ENCODE measurements at regions not wholly inside any gene's neighbourhood (a gene's known extent, or its start where the extent isn't known, plus 50 kb on each side); places are given as distances from the start of the nearest gene placed in this dataset.

- DNase-seq, result peak in 1 of 5 experiments; percentile 31
Measured at GRCh38 chr1:232413674-232414073, 216.3 kb downstream of the SIPA1L2 start.

- no peak for DNase-seq
Measured at GRCh38 chr1:232409584-232409983, 220.3 kb downstream of the SIPA1L2 start.

GRCh38 chr1:232407120-232407519 is 222.8 kb downstream of the SIPA1L2 start:
- no peak for DNase-seq

DNA sequence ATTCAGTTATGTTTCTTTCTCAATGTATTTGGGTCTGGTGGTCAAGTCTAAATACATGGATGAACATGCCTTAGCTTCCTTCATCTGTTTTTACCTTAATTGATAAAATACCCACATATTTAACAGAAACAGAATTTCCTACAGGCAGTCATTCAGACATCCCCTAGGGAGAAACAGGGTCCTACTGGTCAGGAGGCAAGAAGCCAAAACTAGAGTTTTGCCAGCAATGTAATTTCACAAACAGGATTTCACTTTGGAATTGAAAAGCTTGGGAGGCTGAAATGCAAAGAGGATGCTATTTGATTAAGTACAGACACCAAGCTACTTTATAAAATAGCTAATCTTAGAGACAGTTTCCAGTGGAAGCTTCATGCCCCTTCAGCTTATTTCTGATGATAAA is 224.2 kb downstream of the SIPA1L2 start:
- no peak for DNase-seq

DNA sequence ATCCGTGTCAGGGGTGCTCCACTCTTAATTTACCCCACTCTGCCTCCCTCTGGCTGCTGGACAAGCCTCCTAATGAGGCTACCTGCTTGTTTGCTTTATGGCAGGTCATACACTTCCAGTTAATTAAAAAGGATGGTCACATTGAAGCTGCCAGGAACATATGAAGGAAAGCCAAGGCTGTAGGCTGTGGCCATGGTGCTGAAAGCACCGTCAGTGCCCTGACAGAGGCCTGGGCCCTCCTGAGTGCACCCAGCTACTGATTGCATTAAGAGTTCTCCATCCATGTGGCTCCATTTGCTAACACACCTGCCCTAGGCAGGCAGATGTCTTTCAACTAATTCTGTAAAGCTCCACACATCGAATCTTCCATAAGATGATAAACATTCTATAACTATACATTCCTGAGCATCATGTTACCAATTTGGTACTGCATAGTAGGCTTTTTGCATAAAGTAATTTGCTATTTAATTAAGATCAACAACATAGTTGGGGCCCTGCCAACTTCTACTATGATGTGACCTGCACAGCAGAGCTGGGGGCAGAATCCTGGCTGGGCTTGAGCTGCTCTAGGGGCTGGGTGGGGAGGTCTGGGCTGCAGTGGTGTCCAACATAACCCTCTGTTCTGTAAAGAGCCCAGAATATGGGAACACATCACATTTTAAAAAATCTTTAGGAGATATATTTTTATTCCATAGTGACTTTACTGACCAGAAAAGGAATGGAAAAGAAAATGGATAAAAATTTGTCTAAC is 224.8 kb downstream of the SIPA1L2 start:
- DNase-seq, result no peak

DNA sequence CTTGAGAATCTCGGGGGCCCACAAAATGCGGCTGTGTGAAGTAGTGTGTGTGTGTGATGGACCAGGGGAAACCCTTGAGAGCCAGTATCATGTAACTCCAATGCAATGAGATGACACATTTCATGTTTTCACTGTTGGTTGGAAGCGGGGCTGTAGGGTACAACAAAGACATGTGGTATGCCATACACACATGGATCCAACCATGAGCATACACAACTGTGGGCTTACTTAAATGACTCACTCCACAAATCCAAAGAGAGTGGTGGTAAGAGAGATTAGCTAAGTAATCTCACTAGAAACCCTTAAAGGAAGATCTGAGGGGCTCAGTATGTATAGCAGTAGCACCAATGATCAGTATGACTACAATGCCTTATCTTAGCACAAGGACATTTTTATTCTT is 225.7 kb downstream of the SIPA1L2 start:
- DNase-seq, result no peak

GRCh38 chr1:232403017-232403714 is 226.8 kb downstream of the SIPA1L2 start:
- DNase-seq, result no peak

- DNase-seq, result peak in 2 of 5 experiments; percentile 2 to 10
Measured at GRCh38 chr1:232398823-232399222, 231.1 kb downstream of the SIPA1L2 start.

DNA sequence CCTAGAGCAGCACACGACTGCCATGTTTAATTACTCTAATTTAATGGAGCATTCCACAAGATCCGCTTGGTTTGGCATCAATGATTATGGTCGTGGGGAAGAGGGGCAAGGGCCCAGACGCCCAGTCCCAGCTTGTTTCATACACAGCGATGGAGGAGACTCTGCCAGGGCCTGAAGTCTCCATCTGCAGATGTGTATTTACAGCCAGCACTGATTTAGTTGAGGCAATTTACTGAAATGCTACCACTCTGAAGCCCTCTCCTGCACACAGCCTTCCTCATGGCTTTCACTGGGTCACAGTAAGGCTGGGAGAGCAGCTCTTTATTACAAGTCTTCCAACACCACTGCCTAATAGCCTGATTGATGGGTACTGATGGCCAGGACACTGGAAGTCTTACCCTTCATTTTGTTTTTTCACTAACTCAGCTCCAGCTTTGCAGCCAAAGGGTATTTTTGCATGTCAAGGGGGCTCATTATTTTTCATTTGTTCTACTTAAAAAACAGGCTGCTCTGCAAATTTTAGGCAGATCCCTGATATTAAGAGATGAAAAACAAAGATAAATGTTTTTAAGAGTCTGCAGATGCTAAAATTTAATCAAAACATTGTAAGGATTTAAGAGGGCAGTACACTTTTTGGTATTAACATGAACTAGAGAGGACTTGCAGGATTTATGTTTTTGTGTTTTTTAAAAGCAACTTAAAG is 236.3 kb downstream of the SIPA1L2 start:
- no peak for DNase-seq

- no peak for DNase-seq
Measured at GRCh38 chr1:232393010-232393409, 236.9 kb downstream of the SIPA1L2 start.

DNA sequence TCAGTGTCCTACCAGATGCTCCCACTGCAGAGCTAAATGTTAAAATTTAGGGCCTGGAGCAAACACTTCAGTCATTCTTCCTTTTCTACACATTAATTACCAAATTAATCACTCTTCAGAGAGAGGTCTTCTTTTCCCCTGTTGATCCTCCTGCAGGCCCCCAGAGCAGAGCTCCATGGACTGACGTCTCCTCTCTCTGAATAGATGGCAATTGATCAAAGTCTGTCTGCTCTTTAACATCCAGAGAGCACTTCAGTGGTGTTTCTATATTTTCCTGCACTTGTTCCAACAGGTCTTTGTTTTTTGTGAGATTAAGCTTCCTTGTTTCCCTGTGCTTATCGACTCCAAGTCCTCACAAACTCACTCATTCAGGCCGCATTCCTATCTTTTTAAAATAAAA is 239.3 kb downstream of the SIPA1L2 start:
- no peak for DNase-seq

- DNase-seq, result no peak
Measured at GRCh38 chr1:232389744-232390143, 240.2 kb downstream of the SIPA1L2 start.

DNA sequence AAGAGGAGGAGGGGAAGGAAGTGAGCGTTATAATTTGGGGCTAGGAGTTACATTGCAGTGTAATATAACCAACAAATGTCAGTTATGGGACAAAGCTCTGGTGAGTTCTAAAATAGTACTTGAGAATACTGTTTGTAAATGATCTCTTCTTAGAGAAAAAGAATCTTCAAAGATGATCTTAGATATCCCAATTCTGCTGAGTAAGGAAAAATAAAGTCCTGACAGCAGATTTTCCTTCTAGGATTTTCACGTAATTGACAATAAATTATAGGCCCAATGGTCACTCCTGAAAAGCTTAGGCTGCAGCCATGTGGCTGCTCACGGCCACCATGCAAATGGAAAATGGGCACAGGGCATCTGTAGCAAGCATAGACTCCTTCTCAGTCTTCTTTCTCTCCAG is 241.6 kb downstream of the SIPA1L2 start:
- DNase-seq, result no peak

- no peak for DNase-seq
Measured at GRCh38 chr1:232386721-232387510, 243.0 kb downstream of the SIPA1L2 start.

DNA sequence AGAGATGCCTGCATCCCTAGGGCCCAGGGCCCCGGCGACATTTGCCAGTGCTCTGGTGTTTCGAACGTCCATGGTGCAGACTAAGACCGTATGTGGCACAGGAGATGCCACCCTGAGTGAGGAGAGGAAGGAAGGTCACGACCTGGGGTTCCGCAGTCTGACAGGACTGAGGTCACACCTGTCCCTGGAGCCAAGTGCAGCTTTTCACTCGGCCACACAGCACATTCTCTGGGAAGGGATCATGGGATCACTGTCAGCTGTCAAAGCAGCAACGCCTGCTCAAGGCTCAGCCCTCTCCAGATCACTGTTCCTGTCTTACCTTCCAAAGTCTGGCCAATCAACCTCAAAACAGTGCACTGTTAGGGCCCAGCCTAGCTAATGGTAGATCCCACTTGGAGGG is 243.6 kb downstream of the SIPA1L2 start:
- no peak for DNase-seq

GRCh38 chr1:232385221-232385620 is 244.7 kb downstream of the SIPA1L2 start:
- DNase-seq, result no peak

- no peak for DNase-seq
Measured at GRCh38 chr1:232384171-232384883, 245.6 kb downstream of the SIPA1L2 start.

DNA sequence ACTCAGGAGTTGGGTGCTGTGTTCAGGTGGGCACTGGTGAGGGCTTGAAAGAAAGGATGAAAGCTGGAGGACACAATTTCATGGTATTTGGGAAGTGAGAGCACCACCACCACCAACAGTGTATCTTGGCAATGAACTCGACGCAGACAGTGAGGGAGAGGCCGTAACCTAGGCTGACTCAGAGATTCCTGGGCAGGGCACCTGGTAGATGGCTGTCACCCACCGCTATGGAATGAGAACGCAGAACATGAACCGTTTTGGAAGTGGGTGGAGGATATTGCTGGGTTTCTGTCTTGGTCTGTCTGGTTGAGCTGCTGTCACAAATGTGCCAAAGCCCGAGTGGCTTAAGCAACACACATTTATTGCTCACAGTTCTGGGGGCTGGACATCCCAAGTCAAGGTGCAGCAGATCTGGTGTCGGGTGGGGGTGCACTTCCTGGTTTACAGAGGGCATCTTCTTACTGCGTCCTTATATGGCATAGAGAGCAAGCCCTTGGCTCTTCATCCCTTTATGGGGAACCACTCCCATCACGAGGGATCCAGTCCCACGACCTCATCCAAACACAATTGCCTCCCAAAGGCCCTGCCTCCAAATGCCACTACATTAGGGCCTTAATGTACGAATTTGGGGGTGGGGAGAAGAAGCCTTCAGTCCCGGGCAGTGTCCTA is 246.3 kb downstream of the SIPA1L2 start:
- no peak for DNase-seq

DNA sequence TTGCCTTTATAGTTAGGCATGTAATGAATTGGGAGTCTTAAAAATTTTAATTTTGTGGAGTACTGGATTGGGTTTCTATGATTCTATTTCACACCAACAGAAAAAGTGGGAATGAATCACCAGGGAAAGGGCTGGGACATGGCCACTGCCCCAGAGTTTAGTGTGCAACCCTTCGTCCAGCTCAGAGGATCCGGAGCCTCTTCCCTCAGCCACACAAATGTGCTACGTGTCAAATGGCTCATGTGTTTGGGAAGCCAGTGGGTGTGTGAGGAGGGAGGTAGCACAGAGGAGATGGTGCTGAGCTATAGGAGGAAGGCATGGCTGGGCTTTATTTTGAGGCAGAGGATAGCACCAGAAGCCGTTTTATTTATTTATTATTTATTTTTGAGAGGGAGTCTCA is 247.3 kb downstream of the SIPA1L2 start:
- no peak for DNase-seq

DNA sequence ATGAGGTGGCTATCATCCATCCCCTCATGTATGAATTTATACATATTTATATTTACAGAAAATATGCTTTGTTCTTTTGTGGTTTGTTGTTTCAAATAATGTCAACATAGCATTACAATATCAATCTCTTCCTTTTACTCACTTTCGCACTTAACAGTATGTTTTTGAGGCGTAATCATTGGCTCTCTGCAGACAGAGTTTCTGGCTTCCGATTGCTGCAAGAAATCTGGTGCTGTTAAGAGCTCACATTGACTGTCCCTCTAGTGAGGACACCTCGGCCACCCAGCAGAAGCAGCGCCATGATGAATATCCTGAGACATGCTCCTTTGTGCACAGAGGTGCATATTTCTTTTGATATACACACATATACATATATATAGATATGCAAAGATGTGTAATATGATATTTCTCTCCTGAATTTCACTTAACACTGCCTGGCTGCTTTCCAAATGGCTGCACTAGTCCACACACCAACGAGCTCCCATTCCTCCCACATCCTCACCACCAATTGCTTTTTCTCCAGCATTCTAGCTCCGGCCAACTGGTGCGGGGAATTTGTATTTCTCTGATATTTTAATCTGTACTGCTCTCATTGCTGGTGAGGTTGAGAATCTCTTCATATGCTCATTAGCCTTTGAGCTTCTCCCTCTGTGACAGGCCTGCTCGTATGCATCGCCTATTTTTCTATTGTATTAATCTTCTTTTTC is 248.4 kb downstream of the SIPA1L2 start:
- no peak for DNase-seq

DNA sequence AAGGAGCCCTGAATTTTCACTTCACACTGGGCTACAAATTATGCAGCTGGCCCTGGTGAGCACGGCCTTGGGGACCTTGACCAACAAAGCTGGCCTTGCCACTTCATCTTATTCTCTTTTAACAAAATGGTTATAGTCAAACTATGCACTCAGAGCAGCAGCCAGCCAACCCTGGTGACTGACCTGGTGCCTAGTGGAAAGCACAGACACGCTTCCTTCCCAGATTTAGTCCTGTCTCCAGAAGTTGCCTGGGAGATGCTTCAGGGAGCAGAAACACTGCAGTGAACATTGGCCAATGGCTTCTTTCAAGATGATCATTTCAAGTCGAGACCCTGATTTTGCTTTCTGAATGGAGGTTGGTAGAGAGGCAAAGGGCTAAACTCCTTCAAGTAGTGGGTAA is 249.3 kb downstream of the SIPA1L2 start:
- no peak for DNase-seq
